HG03521 (cell line): ENCODE measurements at regions not wholly inside any gene's neighbourhood (a gene's known extent, or its start where the extent isn't known, plus 50 kb on each side); places are given as distances from the start of the nearest gene placed in this dataset.
A peak's percentile ranks its signal among the peaks of the same experiment; 100 is the strongest.

ENCODE experiments used
- ATAC-seq: cut with Tn5 transposase; IDR thresholded peaks from one replicate; pipeline ENCODE4 v1.9.1; 2021; ENCODE audit warnings: mild to moderate bottlenecking, moderate library complexity; ENCODE audit not compliant: unreplicated experiment

- ATAC-seq, result no peak
Measured at GRCh38 chr3:61311044-61311443, 59.8 kb upstream of the FHIT start.

GRCh38 chr3:61315871-61316270, 64.6 kb upstream of the FHIT start:
- no peak for ATAC-seq

GRCh38 chr3:61323094-61323493, 71.8 kb upstream of the FHIT start:
- no peak for ATAC-seq

- ATAC-seq, result no peak
Measured at GRCh38 chr3:61331929-61332552, 80.8 kb upstream of the FHIT start.

- no peak for ATAC-seq
Measured at GRCh38 chr3:61333192-61333961, 82.1 kb upstream of the FHIT start.

GRCh38 chr3:61334783-61335182, 83.5 kb upstream of the FHIT start:
- ATAC-seq, result no peak

GRCh38 chr3:61340931-61341461, 89.7 kb upstream of the FHIT start:
- ATAC-seq, result no peak

- ATAC-seq, result no peak
Measured at GRCh38 chr3:61343543-61343942, 92.3 kb upstream of the FHIT start.

- no peak for ATAC-seq
Measured at GRCh38 chr3:61345020-61345419, 93.8 kb upstream of the FHIT start.

GRCh38 chr3:61347981-61348380, 96.7 kb upstream of the FHIT start:
- ATAC-seq, result no peak

- no peak for ATAC-seq
Measured at GRCh38 chr3:61349717-61350116, 98.5 kb upstream of the FHIT start.

- no peak for ATAC-seq
Measured at GRCh38 chr3:61350782-61351309, 99.6 kb upstream of the FHIT start.

GRCh38 chr3:61352306-61352705, 101.1 kb upstream of the FHIT start:
- ATAC-seq, result no peak

- no peak for ATAC-seq
Measured at GRCh38 chr3:61353382-61353781, 102.1 kb upstream of the FHIT start.

GRCh38 chr3:61354604-61355003, 103.4 kb upstream of the FHIT start:
- ATAC-seq, result no peak

GRCh38 chr3:61356685-61357084, 105.4 kb upstream of the FHIT start:
- ATAC-seq, result no peak

- no peak for ATAC-seq
Measured at GRCh38 chr3:61357902-61358301, 106.7 kb upstream of the FHIT start.

- peak; percentile 99 for ATAC-seq
Measured at GRCh38 chr3:61358364-61358763, 107.1 kb upstream of the FHIT start.

- no peak for ATAC-seq
Measured at GRCh38 chr3:61360297-61360965, 109.2 kb upstream of the FHIT start.

- no peak for ATAC-seq
Measured at GRCh38 chr3:61369678-61370077, 118.4 kb upstream of the FHIT start.

GRCh38 chr3:61371123-61371522, 119.9 kb upstream of the FHIT start:
- ATAC-seq, result no peak

- no peak for ATAC-seq
Measured at GRCh38 chr3:61372723-61373122, 121.5 kb upstream of the FHIT start.
